Nephron progenitor cell (in vitro differentiated cells): ENCODE measurements at regions not wholly inside any gene's neighbourhood (a gene's known extent, or its start where the extent isn't known, plus 50 kb on each side); places are given as distances from the start of the nearest gene placed in this dataset.
"Not testable (repeated sequence)": the region's sequence is repeated elsewhere in the genome, so short reads cannot be mapped to it uniquely, and the experiment has no call there.

ENCODE experiments used
- DNase-seq: peaks from one replicate; pipeline ENCODE4 v3.0.0; 2021
- H3K27ac Mint-ChIP-seq: 2 replicates; pipeline ENCODE4 v1.8.0; 2021; ENCODE audit warnings: mild to moderate bottlenecking, moderate library complexity, mixed read lengths
- H3K27me3 Mint-ChIP-seq: 2 replicates; pipeline ENCODE4 v1.8.0; 2021; ENCODE audit warnings: mild to moderate bottlenecking, low read depth, mixed read lengths; ENCODE audit not compliant: poor library complexity
- H3K36me3 Mint-ChIP-seq: 2 replicates; pipeline ENCODE4 v1.8.0; 2021; ENCODE audit warnings: low read depth, mixed read lengths
- H3K4me1 Mint-ChIP-seq: 2 replicates; pipeline ENCODE4 v1.8.0; 2021; ENCODE audit warnings: mixed read lengths
- H3K4me3 Mint-ChIP-seq: 2 replicates; pipeline ENCODE4 v1.8.0; 2021; ENCODE audit warnings: mild to moderate bottlenecking, moderate library complexity, mixed read lengths
- H3K9me3 Mint-ChIP-seq: 2 replicates; pipeline ENCODE4 v1.8.0; 2021; ENCODE audit warnings: mild to moderate bottlenecking, moderate library complexity, mixed read lengths
- CTCF ChIP-seq: fragments of 200-600 bp; sonication (generic); IDR thresholded peaks from 2 replicates; pipeline ENCODE4 v1.5.0; 2021; ENCODE audit warnings: antibody characterized with exemption

GRCh38 chr6:167479901-167480648 is 155.2 kb downstream of the TTLL2 start:
- no peaks in the 10 kb centered on the region for H3K9me3 Mint-ChIP-seq
- peaks cover 14% of the 10 kb centered on the region for H3K27me3 Mint-ChIP-seq
- no peak overlapping the region for H3K27ac Mint-ChIP-seq
- DNase-seq, result no peak
- H3K4me3 Mint-ChIP-seq, result no peak overlapping the region
- peaks cover 24% of the 10 kb centered on the region for H3K4me1 Mint-ChIP-seq
- no peaks in the 10 kb centered on the region for H3K36me3 Mint-ChIP-seq
- no peak for TF ChIP-seq CTCF

- H3K27me3 Mint-ChIP-seq, result peaks cover 14% of the 10 kb centered on the region
- H3K4me1 Mint-ChIP-seq, result peaks cover 16% of the 10 kb centered on the region
- DNase-seq, result no peak
- no peaks in the 10 kb centered on the region for H3K9me3 Mint-ChIP-seq
- H3K4me3 Mint-ChIP-seq, result no peak overlapping the region
- TF ChIP-seq CTCF, result no peak
- no peaks in the 10 kb centered on the region for H3K36me3 Mint-ChIP-seq
- peak overlapping the region; percentile 71 for H3K27ac Mint-ChIP-seq
These were observed 156.5 kb downstream of the TTLL2 start for GRCh38 chr6:167481307-167481926.

GRCh38 chr6:167482801-167483200 is 157.9 kb downstream of the TTLL2 start:
- H3K4me1 Mint-ChIP-seq, result peaks cover 16% of the 10 kb centered on the region
- not testable (repeated sequence) for H3K4me3 Mint-ChIP-seq, H3K36me3 Mint-ChIP-seq, DNase-seq, H3K27ac Mint-ChIP-seq, H3K9me3 Mint-ChIP-seq
- peaks cover 14% of the 10 kb centered on the region for H3K27me3 Mint-ChIP-seq

- no peak overlapping the region for H3K27ac Mint-ChIP-seq
- H3K4me1 Mint-ChIP-seq, result peaks cover 5% of the 10 kb centered on the region
- peak; percentile 25 for TF ChIP-seq CTCF
- H3K27me3 Mint-ChIP-seq, result peaks cover 7% of the 10 kb centered on the region
- no peak for DNase-seq
- H3K36me3 Mint-ChIP-seq, result no peaks in the 10 kb centered on the region
- no peak overlapping the region for H3K4me3 Mint-ChIP-seq
- H3K9me3 Mint-ChIP-seq, result no peaks in the 10 kb centered on the region
These were observed 160.5 kb downstream of the TTLL2 start for GRCh38 chr6:167485186-167485978.

GRCh38 chr6:167487749-167488664 is 163.1 kb downstream of the TTLL2 start:
- no peak overlapping the region for H3K4me3 Mint-ChIP-seq
- H3K4me1 Mint-ChIP-seq, result peaks cover 11% of the 10 kb centered on the region
- no peak for TF ChIP-seq CTCF
- no peaks in the 10 kb centered on the region for H3K9me3 Mint-ChIP-seq
- H3K36me3 Mint-ChIP-seq, result no peaks in the 10 kb centered on the region
- H3K27ac Mint-ChIP-seq, result no peak overlapping the region
- H3K27me3 Mint-ChIP-seq, result peaks cover 8% of the 10 kb centered on the region
- DNase-seq, result no peak
